Osteocyte (in vitro differentiated cells): ENCODE measurements at regions not wholly inside any gene's neighbourhood (a gene's known extent, or its start where the extent isn't known, plus 50 kb on each side); places are given as distances from the start of the nearest gene placed in this dataset.

ENCODE experiments used
- DNase-seq: peaks from one replicate; pipeline ENCODE4 v3.0.0; 2021; ENCODE audit warnings: mixed read lengths; ENCODE audit not compliant: unreplicated experiment; ENCODE audit errors: extremely low spot score
- H3K27ac Mint-ChIP-seq: one replicate; pipeline ENCODE4 v1.8.0; 2021; ENCODE audit warnings: mild to moderate bottlenecking, mixed read lengths; ENCODE audit not compliant: unreplicated experiment
- H3K27me3 Mint-ChIP-seq: one replicate; pipeline ENCODE4 v1.8.0; 2021; ENCODE audit warnings: mixed read lengths; ENCODE audit not compliant: unreplicated experiment
- H3K36me3 Mint-ChIP-seq: one replicate; pipeline ENCODE4 v1.8.0; 2021; ENCODE audit warnings: mixed read lengths; ENCODE audit not compliant: unreplicated experiment
- H3K4me1 Mint-ChIP-seq: one replicate; pipeline ENCODE4 v1.8.0; 2021; ENCODE audit warnings: mixed read lengths; ENCODE audit not compliant: unreplicated experiment
- H3K4me3 Mint-ChIP-seq: one replicate; pipeline ENCODE4 v1.8.0; 2021; ENCODE audit warnings: mild to moderate bottlenecking, moderate library complexity, mixed read lengths; ENCODE audit not compliant: unreplicated experiment
- H3K9me3 Mint-ChIP-seq: one replicate; pipeline ENCODE4 v1.8.0; 2021; ENCODE audit warnings: mixed read lengths; ENCODE audit not compliant: unreplicated experiment
- TF ChIP-seq, protein P1 (sequence below): fragments of 200-600 bp; sonication (generic); IDR thresholded peaks from 2 replicates; pipeline ENCODE4 v1.5.0; 2021; ENCODE audit warnings: antibody characterized with exemption, mild to moderate bottlenecking, moderate library complexity

GRCh38 chr7:86999750-87000149 is 59.7 kb downstream of the ELAPOR2 start:
- Mint-ChIP-seq H3K4me3 (no peak overlapping the region), H3K4me1 (peaks cover 16% of the 10 kb centered on the region), H3K36me3 (no peaks in the 10 kb centered on the region), H3K9me3 (no peaks in the 10 kb centered on the region), H3K27me3 (no peaks in the 10 kb centered on the region), H3K27ac (no peak overlapping the region)
- TF ChIP-seq, protein P1, sequence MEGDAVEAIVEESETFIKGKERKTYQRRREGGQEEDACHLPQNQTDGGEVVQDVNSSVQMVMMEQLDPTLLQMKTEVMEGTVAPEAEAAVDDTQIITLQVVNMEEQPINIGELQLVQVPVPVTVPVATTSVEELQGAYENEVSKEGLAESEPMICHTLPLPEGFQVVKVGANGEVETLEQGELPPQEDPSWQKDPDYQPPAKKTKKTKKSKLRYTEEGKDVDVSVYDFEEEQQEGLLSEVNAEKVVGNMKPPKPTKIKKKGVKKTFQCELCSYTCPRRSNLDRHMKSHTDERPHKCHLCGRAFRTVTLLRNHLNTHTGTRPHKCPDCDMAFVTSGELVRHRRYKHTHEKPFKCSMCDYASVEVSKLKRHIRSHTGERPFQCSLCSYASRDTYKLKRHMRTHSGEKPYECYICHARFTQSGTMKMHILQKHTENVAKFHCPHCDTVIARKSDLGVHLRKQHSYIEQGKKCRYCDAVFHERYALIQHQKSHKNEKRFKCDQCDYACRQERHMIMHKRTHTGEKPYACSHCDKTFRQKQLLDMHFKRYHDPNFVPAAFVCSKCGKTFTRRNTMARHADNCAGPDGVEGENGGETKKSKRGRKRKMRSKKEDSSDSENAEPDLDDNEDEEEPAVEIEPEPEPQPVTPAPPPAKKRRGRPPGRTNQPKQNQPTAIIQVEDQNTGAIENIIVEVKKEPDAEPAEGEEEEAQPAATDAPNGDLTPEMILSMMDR: no peak
- DNase-seq: no peak

- H3K27ac Mint-ChIP-seq: no peak overlapping the region
- H3K4me3 Mint-ChIP-seq: no peak overlapping the region
- DNase-seq: no peak
- H3K36me3 Mint-ChIP-seq: no peaks in the 10 kb centered on the region
- H3K9me3 Mint-ChIP-seq: no peaks in the 10 kb centered on the region
- H3K4me1 Mint-ChIP-seq: peaks cover 8% of the 10 kb centered on the region
- TF ChIP-seq, protein P1: no peak
- H3K27me3 Mint-ChIP-seq: no peaks in the 10 kb centered on the region
Measured at GRCh38 chr7:86995814-86996213, 63.6 kb downstream of the ELAPOR2 start.

- H3K4me3 Mint-ChIP-seq: no peak overlapping the region
- DNase-seq: no peak
- peaks cover 6% of the 10 kb centered on the region for H3K4me1 Mint-ChIP-seq
- no peaks in the 10 kb centered on the region for H3K9me3 Mint-ChIP-seq
- no peaks in the 10 kb centered on the region for H3K27me3 Mint-ChIP-seq
- H3K27ac Mint-ChIP-seq: no peak overlapping the region
- no peaks in the 10 kb centered on the region for H3K36me3 Mint-ChIP-seq
- TF ChIP-seq, protein P1: no peak
Measured at GRCh38 chr7:86995052-86995725, 64.3 kb downstream of the ELAPOR2 start.

DNA sequence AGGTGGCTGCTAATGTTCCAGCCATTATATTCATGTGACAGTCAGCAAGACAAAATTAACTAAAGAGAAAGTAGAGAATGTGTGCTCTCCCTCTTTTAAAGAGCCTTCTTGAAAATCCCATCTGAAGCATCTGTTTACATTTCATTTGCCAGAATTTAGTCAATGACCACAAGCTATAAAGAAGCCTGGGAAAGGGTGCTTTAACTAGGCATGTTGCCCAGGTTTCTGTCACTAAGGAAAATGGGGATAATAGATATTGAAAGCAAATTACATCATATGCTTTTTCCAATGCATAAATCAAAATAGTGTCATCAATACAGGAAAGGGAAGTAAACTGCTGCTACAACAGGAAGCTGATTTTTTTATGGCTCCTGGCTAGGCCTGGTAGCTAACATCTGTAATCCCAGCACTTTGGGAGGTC is 67.7 kb downstream of the ELAPOR2 start:
- Mint-ChIP-seq H3K36me3 (peaks cover 2% of the 10 kb centered on the region), H3K27me3 (no peaks in the 10 kb centered on the region), H3K9me3 (no peaks in the 10 kb centered on the region), H3K4me3 (no peak overlapping the region), H3K27ac (no peak overlapping the region), H3K4me1 (peaks cover 6% of the 10 kb centered on the region)
- TF ChIP-seq, protein P1: no peak
- no peak for DNase-seq

DNA sequence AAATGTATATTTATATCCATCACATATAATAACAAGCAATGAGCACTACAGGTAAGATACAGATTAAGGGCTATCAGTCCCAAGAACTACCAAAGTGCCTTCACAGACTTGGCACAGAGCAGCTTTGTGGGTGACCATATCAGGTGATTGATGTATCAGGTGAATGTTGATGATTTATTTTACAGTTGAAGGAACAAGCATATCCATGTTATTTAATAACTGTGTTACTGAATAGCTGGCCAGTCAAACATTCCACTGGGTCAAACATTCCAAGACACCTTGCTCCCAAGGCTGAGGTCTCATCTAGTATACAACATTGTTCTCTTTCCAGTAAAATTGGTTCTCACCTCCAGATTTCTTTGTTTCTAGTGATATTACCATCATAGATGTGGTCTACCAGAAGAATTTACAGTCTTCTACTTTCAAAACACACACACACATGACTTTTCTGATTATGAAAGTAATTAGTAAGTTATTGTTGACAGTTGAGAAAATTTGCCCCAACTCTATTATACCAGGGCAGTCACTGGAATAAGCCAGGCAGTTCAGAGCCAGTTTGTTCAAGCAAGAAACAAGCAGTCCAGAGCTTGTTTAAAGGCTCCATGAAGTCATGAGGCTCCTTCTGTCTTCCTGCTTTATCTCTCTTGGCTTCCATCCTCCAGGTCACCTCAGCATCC is 68.2 kb downstream of the ELAPOR2 start:
- TF ChIP-seq, protein P1: no peak
- Mint-ChIP-seq H3K9me3 (no peaks in the 10 kb centered on the region), H3K27me3 (no peaks in the 10 kb centered on the region), H3K4me1 (peaks cover 6% of the 10 kb centered on the region), H3K36me3 (peaks cover 2% of the 10 kb centered on the region), H3K4me3 (no peak overlapping the region), H3K27ac (no peak overlapping the region)
- no peak for DNase-seq
